LoVo (cell line): ENCODE measurements at regions not wholly inside any gene's neighbourhood (a gene's known extent, or its start where the extent isn't known, plus 50 kb on each side); places are given as distances from the start of the nearest gene placed in this dataset.

ENCODE experiments used
- DNase-seq: peaks from one replicate; pipeline ENCODE4 v3.0.0-alpha.2; 2016; ENCODE audit warnings: low spot score

DNA sequence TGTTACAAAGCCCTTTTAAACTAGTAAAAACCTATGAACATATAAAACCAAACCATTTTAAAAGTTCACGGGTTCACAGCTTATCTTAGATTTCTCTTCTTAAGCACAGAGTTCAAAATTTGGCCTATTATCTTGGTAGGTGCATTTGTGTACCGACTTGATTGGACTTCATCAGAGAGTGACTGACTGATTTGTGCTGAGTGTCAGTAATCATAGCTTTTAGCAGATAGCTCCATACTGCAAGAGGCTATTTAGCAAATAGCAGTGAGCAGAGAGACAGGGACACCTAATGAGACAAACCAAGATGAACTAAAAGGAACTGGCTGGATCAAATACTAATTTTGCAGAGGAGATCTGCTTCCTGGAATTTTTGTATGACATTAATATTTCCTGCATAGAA, 274.5 kb downstream of the PRR16 start:
- no peak for DNase-seq

GRCh38 chr5:120740989-120741388, 276.9 kb downstream of the PRR16 start:
- no peak for DNase-seq

DNA sequence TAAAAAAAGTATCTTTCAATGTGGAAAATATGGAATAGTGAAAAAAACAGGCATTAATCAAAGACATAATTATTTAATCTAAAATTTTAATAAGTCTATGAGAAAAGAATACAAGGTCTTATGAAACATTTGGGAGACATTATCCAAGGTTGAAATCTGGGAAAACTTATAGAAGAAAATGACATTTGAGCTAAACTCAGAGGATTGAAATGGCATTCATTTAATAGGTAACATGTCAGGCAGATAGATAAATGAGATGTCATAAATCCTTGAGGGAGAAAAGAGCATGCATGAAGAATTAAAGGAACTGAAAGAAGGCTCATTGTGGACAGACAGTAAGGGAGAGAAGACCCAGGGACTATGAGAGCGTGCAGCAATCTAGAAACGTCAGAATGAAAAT, 284.4 kb downstream of the PRR16 start:
- no peak for DNase-seq

- DNase-seq, result no peak
Observed at GRCh38 chr5:120749737-120750136, 285.6 kb downstream of the PRR16 start.

GRCh38 chr5:120759587-120759986, 295.5 kb downstream of the PRR16 start:
- no peak for DNase-seq

GRCh38 chr5:120761986-120762385, 297.9 kb downstream of the PRR16 start:
- DNase-seq, result no peak

DNA sequence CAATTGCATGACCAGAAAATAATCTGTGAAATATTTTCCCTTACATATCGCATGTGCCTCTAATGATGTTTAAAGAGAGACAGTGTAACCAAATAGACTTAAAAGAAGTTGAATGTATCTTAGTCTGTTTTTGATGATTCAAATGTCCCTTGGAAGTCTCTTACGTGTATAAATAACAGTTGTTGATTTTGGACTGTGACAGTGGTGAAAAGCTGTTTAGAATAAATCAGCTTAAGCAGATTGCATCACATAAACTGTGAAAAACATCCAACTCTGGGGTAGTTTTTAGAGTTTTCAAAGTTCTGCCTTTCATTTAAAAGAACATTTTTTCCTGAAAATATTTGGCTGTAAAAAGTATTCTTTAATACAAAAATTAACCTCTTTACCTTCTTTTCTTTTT, 301.1 kb downstream of the PRR16 start:
- no peak for DNase-seq

- DNase-seq, result no peak
Observed at GRCh38 chr5:120767178-120767820, 303.2 kb downstream of the PRR16 start.

GRCh38 chr5:120769312-120769872, 305.3 kb downstream of the PRR16 start:
- no peak for DNase-seq

- DNase-seq, result no peak
Observed at GRCh38 chr5:120771202-120771601, 307.1 kb downstream of the PRR16 start.

DNA sequence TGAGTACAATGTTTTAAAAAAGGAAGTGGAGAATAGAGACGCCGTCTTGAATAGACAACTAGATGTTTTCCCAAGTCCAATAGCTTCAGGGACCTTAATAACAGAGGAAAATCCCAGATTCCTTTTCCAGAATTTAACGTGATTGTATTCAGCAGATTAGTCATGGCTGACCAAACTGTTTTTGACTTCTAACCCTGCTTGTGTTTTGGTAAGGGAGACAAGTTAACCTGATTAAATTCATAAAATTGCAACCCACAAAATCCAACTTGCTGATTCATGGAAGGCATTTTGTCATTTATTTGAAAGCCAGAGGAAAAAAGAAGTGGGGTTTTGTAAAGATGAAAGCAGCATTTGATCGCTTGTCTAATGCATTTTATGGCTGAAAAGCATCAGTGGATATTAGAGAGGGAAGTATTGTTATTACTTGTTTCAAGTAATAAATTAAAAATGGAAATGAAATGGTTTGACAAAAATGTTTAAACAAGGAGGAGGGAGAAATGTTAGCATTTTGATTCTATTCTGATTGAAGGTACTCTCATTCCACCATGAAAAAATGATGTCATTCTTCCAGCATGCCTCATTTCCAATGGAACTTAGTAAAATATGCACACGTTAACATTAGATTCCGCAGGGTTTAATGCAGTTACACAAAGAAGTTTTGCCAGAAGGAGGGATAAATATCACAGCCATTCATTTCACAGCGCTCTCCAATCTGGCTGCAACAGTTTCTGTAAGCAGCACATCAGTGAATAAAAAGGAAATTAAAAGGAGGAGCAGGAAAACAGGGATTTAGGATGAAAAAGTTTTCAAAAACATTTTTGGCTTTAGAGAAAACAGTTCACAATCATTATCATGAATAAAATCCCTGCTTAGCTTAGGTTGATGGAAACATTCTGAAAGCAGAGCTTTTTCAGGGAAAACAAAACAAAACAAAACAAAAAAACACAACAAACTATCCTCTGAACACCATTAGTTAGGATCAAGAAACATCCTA, 314.7 kb downstream of the PRR16 start:
- no peak for DNase-seq

DNA sequence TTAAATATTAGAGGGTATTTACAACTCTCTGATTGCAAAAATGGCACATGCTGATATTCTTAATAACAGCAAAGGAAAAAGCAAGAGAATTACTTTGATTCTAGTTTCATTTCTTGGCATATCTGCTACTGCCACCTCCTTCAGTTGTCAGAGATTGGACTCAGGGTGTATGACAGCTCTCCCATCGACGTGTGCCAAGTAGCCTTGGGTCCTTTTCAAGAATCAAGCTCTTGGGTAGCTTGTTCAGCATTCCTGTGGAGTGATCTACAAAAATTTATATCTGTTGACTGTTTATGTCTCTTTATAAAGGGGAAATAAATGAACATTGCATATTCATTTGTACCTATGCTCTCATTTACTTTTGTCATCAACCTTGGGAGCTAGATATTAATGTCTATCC, 315.6 kb downstream of the PRR16 start:
- DNase-seq, result no peak

DNA sequence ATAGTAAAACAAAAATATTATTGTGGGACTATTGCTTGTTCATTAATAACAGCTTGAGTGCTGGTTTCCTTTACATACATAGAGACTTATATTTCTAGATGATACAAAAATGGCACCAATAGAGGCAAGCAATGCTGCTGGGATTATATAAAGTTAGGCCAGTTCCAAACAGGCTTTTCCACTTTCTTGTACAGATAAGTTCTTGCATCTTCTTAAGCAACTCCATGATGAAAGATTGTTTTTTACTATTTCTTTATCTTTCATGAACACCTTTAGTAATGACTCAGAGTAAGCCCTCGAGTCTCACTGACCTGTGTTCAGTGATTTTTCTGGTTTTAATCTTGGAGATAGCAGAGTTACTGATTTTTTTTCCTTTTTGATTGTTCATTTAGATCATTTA, 324.4 kb downstream of the PRR16 start:
- DNase-seq, result no peak

DNA sequence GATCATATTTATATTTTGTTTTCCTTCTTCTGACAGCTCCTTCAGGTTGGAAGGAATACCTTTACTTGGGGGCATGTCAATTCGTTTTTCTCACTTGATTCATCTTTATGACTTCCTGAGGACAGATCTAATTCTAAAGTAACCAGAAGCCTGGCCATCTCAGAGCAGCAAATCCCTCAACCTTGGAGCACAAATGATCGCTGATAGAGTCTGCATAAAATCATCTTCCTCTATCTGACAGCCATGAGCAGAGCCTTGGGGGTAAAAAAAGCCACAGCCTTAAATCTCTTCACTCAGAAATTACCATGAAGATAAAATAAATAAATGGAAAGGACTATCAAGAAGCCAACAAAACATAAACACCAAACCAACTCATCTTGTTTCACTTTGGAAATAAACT, 325.8 kb downstream of the PRR16 start:
- no peak for DNase-seq

- DNase-seq, result no peak
Observed at GRCh38 chr5:120790339-120790738, 326.2 kb downstream of the PRR16 start.

DNA sequence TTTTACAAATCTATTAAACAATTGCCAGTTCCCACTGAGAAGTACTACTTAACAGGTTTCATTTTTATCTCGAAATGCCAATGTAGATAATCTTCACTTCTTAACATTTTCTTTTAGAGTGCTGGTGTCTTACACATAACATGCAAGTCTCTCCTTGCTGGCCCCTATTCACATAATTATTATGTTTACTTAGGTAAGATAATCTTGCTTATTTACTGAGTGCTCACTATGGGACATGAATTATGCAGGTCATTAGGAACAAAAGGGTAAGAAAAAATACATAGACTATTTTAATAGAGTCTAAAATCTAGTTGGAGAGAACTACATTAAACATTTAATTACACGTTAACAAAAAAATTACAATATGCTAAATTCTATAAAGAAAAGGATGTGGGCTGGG, 328.4 kb downstream of the PRR16 start:
- no peak for DNase-seq

- DNase-seq, result no peak
Observed at GRCh38 chr5:120794121-120794520, 330.0 kb downstream of the PRR16 start.

DNA sequence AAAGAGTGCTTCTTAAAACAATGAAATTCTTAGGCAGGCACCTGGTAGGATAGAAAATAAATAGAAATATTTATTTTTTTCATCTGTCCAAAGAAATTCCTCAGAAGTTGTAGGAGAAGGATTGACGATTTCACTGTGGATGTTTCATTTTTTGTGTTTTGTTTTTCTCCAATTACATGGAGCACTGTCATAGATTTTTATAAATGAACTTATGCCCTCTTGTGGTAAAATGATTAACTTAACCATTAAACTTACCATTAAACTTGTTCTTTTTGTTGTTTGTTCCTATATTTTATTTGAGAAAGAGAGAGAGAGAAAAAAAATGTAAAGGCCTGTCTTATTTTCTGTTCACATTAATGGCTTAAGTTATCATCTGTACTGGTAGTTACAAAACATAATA, 339.2 kb downstream of the PRR16 start:
- peak; percentile 28 for DNase-seq

DNA sequence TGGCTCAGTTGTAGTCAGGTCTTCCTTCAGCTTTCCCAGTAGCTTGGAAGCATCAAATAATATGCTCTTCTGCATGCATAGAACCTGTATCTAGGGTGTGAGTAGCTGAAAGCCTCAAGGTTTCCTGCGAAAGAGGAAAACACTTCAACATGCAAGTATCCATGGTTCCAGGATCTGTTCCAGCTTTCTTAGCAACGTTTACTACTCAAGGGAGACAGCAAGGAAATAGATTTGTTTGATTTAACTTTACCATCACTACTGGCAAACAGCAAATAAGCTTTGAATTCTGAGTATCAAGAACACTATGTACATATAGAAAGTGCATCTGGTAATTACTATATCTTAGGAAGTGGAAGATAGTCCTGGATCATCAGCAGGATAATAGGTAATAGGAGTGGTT, 341.0 kb downstream of the PRR16 start:
- no peak for DNase-seq

GRCh38 chr5:120806202-120806601, 342.1 kb downstream of the PRR16 start:
- DNase-seq, result no peak

GRCh38 chr5:120808135-120808534, 344.0 kb downstream of the PRR16 start:
- no peak for DNase-seq

GRCh38 chr5:120808606-120809005, 344.5 kb downstream of the PRR16 start:
- DNase-seq, result no peak

DNA sequence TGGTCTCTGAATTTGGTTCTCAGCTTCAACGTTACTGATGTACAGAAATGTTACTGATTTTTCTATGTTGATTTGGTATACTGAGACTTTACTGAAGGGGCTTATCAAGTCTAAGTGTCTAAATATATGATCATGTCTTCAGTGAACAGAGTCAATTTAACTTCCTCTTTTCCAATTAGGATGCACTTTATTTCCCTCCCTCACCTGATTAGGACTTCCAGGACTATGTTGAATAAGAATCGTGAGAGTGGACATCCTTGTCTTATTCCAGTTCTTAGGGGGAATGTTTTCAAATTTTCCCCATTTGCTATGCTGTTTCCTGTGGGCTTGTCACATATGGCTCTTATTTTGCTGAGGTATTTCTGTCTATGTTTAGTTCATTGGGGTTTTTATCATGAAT, 349.5 kb downstream of the PRR16 start:
- no peak for DNase-seq
